Thoracic aorta (tissue), 2 donors: ENCODE measurements at regions not wholly inside any gene's neighbourhood (a gene's known extent, or its start where the extent isn't known, plus 50 kb on each side); places are given as distances from the start of the nearest gene placed in this dataset.
"Not testable (repeated sequence)": the region's sequence is repeated elsewhere in the genome, so short reads cannot be mapped to it uniquely, and the experiment has no call there.

ENCODE experiments used
- ATAC-seq: fragments of 150-250 bp; one replicate; pipeline ENCODE4 v1.8.0; 2017; ENCODE audit warnings: low read depth; ENCODE audit not compliant: insufficient number of reproducible peaks, low FRiP score
- DNase-seq: peaks from one replicate; pipeline ENCODE4 v3.0.0-alpha.2; 2020; ENCODE audit warnings: low spot score
- H3K27ac ChIP-seq, 2 donors: fragments of 200-600 bp; sonication (generic); 1 replicate in 1 of 2; 2 replicates in 1 of 2; pipeline ENCODE4 v1.5.1; 2016; ENCODE audit warnings: mild to moderate bottlenecking in 2 of 2, moderate library complexity in 2 of 2
- H3K27me3 ChIP-seq: fragments of 200-600 bp; sonication (generic); replicated peaks from 2 replicates; pipeline ENCODE4 v1.6.0; 2016; ENCODE audit warnings: mild to moderate bottlenecking; ENCODE audit not compliant: insufficient read depth
- H3K36me3 ChIP-seq: fragments of 200-600 bp; sonication (generic); one replicate; pipeline ENCODE4 v1.5.1; 2016
- H3K4me1 ChIP-seq, 2 donors: fragments of 200-600 bp; sonication (generic); 1 replicate in 1 of 2; 2 replicates in 1 of 2; pipeline versions ENCODE4 v1.5.1 to v1.6.0; 2016; ENCODE audit warnings: low read depth in 2 of 2, mild to moderate bottlenecking in 1 of 2; ENCODE audit not compliant: control insufficient read depth in 1 of 2
- H3K4me3 ChIP-seq: fragments of 200-600 bp; sonication (generic); 2 replicates; pipeline ENCODE4 v1.5.1; 2016; ENCODE audit warnings: mild to moderate bottlenecking
- H3K9me3 ChIP-seq: fragments of 200-600 bp; sonication (generic); 2 replicates; pipeline ENCODE4 v1.5.1; 2016
- CTCF ChIP-seq: fragments of 200-600 bp; sonication (generic); IDR thresholded peaks from one replicate; pipeline ENCODE4 v1.5.1; 2019; ENCODE audit warnings: antibody characterized with exemption

- ATAC-seq, result no peak
- no peak for DNase-seq
- TF ChIP-seq CTCF, result no peak
- H3K4me3 ChIP-seq, result no peak overlapping the region
- H3K27me3 ChIP-seq, result no peaks in the 10 kb centered on the region
- H3K36me3 ChIP-seq, result no peaks in the 10 kb centered on the region
- H3K9me3 ChIP-seq, result no peaks in the 10 kb centered on the region
- no peaks in the 10 kb centered on the region for H3K4me1 ChIP-seq
- H3K27ac ChIP-seq, result no peak overlapping the region
Observed at GRCh38 chr14:59055006-59055405, 133.5 kb upstream of the DAAM1 start.

- no peak overlapping the region for H3K27ac ChIP-seq
- H3K4me3 ChIP-seq, result no peak overlapping the region
- no peaks in the 10 kb centered on the region for H3K36me3 ChIP-seq
- H3K27me3 ChIP-seq, result no peaks in the 10 kb centered on the region
- TF ChIP-seq CTCF, result peak; percentile 55
- DNase-seq (no peak), ATAC-seq (peak; percentile 69)
- H3K4me1 ChIP-seq, result no peaks in the 10 kb centered on the region
- H3K9me3 ChIP-seq, result no peaks in the 10 kb centered on the region
Observed at GRCh38 chr14:59055439-59056045, 132.9 kb upstream of the DAAM1 start.

- H3K36me3 ChIP-seq, result no peaks in the 10 kb centered on the region
- no peaks in the 10 kb centered on the region for H3K9me3 ChIP-seq
- TF ChIP-seq CTCF, result no peak
Observed at GRCh38 chr14:59057551-59057950, 130.9 kb upstream of the DAAM1 start.

GRCh38 chr14:59058776-59059175, 129.7 kb upstream of the DAAM1 start:
- not testable (repeated sequence) for H3K4me3 ChIP-seq, H3K36me3 ChIP-seq, H3K27ac ChIP-seq, H3K27me3 ChIP-seq, ATAC-seq, DNase-seq, H3K4me1 ChIP-seq, H3K9me3 ChIP-seq

More at GRCh38 chr14:59057551-59057950, 130.9 kb upstream of the DAAM1 start:
- no peak for ATAC-seq
- no peak for DNase-seq
- no peak overlapping the region for H3K27ac ChIP-seq
- H3K4me3 ChIP-seq, result no peak overlapping the region
- no peaks in the 10 kb centered on the region for H3K4me1 ChIP-seq
- H3K27me3 ChIP-seq, result no peaks in the 10 kb centered on the region

GRCh38 chr14:59060841-59061240, 127.6 kb upstream of the DAAM1 start:
- Histone ChIP-seq H3K4me1 (no peaks in the 10 kb centered on the region), H3K36me3 (no peaks in the 10 kb centered on the region), H3K9me3 (peaks cover 4% of the 10 kb centered on the region), H3K27ac (no peak overlapping the region), H3K27me3 (no peaks in the 10 kb centered on the region), H3K4me3 (no peak overlapping the region)
- TF ChIP-seq CTCF, result no peak
- DNase-seq (no peak), ATAC-seq (no peak)

GRCh38 chr14:59061292-59061691, 127.2 kb upstream of the DAAM1 start:
- TF ChIP-seq CTCF, result no peak
- Histone ChIP-seq H3K27ac (no peak overlapping the region), H3K4me1 (no peaks in the 10 kb centered on the region), H3K4me3 (no peak overlapping the region), H3K36me3 (no peaks in the 10 kb centered on the region), H3K9me3 (peaks cover 4% of the 10 kb centered on the region), H3K27me3 (no peaks in the 10 kb centered on the region)
- no peak for DNase-seq
- ATAC-seq, result no peak
